ENCODE measurements at regions not wholly inside any gene's neighbourhood (a gene's known extent, or its start where the extent isn't known, plus 50 kb on each side); places are given as distances from the start of the nearest gene placed in this dataset.

GRCh38 chr7:155893664-155894063, 81.4 kb upstream of the SHH start:
- TF ChIP-seq CREB1 (IDR thresholded peaks at IDR 0.05; ENCODE audit: low read depth), result no peak
- TF ChIP-seq CEBPB (IDR thresholded peaks at IDR 0.05), result no peak
- no peak for TF ChIP-seq RAD21 (IDR thresholded peaks at IDR 0.05; ENCODE audit: low read depth)
- TF ChIP-seq YY1 (IDR thresholded peaks at IDR 0.05; ENCODE audit: low read depth), result no peak
- TF ChIP-seq, protein P1, sequence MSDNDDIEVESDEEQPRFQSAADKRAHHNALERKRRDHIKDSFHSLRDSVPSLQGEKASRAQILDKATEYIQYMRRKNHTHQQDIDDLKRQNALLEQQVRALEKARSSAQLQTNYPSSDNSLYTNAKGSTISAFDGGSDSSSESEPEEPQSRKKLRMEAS (IDR thresholded peaks at IDR 0.05), result no peak
- TF ChIP-seq USF1 (IDR thresholded peaks at IDR 0.05), result no peak
- TF ChIP-seq EP300 (IDR thresholded peaks at IDR 0.05; ENCODE audit: borderline replicate concordance), result no peak
- TF ChIP-seq TEAD4 (IDR thresholded peaks at IDR 0.05), result no peak
- no peak for TF ChIP-seq REST (IDR thresholded peaks at IDR 0.05; ENCODE audit: low read depth)
- TF ChIP-seq ZBTB7A (IDR thresholded peaks at IDR 0.05; ENCODE audit: low read depth), result no peak
- no peak for TF ChIP-seq FOXM1 (IDR thresholded peaks at IDR 0.05; ENCODE audit: borderline replicate concordance, low read depth)
- TF ChIP-seq NFIC (IDR thresholded peaks at IDR 0.05), result no peak
- no peak for TF ChIP-seq TAF1 (IDR thresholded peaks at IDR 0.05; ENCODE audit: low read depth)

DNA sequence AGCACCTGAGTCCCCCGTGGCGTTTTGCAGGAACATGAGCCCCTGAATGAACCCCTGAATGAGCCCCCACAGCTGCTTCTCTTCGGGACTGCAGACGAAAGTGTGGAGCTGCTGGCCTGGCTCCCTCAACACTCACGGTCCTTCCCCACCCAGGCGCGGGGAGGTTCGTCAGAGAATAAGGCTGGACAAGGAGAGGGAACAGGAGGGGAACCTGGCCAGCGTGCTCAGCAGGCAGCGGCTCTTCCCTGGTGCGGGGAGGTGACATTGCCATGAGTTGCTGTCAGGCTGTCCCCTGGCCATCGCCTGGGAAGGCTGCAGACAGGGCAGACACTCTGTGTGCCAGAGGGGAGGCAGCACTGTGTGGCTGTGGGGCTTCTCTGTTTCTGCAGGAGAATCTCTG, 80.9 kb upstream of the SHH start:
- TF ChIP-seq EP300 (IDR thresholded peaks at IDR 0.05; ENCODE audit: borderline replicate concordance) (no peak), TCF12 (IDR thresholded peaks at IDR 0.05; ENCODE audit: low read depth) (no peak), NFIC (IDR thresholded peaks at IDR 0.05) (no peak), CEBPB (IDR thresholded peaks at IDR 0.05) (no peak), USF1 (IDR thresholded peaks at IDR 0.05) (no peak), TAF1 (IDR thresholded peaks at IDR 0.05; ENCODE audit: low read depth) (no peak), EGR1 (IDR thresholded peaks at IDR 0.05) (no peak), ZBTB7A (IDR thresholded peaks at IDR 0.05; ENCODE audit: low read depth) (no peak), CREB1 (IDR thresholded peaks at IDR 0.05; ENCODE audit: low read depth) (no peak), REST (IDR thresholded peaks at IDR 0.05; ENCODE audit: low read depth) (no peak), TEAD4 (IDR thresholded peaks at IDR 0.05) (no peak), FOXM1 (IDR thresholded peaks at IDR 0.05; ENCODE audit: borderline replicate concordance, low read depth) (no peak)
- TF ChIP-seq, protein P1 (IDR thresholded peaks at IDR 0.05), result no peak

DNA sequence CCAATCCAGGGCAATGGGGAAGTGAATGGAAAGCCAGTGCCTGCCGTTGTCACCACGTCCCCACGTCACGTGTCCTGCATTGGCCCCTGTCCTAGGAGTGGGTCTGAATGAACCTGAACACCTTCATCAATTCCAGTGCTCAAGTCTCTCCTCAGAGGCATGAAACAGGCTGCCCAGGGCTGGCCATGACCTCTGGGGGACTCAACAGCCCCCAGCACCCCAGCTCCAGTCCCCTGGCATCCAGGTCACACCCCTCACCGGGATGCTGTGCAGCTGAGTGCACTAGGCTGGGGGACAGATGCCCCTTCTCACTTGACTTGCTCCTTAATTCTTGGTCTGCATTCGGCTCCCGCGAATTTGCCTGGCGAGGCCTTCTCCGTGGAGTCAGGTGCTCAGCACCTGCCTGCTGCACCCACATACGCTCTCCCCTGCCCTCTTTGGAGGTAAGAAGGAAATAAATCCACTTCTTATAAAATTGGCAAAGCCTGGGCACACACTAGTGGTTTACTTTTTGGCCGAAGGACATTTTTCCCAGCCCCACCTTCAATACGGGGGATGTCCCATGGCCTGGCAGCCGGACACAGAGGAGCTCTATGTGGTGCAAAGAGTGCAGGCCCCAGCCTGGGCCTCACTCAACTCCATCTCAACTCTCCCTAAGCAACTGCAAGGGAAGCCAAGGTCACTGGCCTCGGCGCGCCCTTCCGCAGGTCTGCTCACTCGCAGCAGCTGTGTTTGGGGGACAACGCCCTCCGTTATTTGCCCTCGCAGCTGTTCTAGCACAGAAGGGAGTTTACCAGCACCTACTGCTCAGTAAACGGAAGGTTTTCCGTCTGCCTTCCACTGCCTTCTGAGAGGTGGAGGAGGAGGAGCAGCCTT, 77.6 kb upstream of the SHH start:
- TF ChIP-seq YY1 (IDR thresholded peaks at IDR 0.05; ENCODE audit: low read depth), result no peak
- TF ChIP-seq TAF1 (IDR thresholded peaks at IDR 0.05; ENCODE audit: low read depth), result no peak
- no peak for TF ChIP-seq NFIC (IDR thresholded peaks at IDR 0.05)
- no peak for TF ChIP-seq CEBPB (IDR thresholded peaks at IDR 0.05)
- no peak for TF ChIP-seq TEAD4 (IDR thresholded peaks at IDR 0.05)
- TF ChIP-seq RAD21 (IDR thresholded peaks at IDR 0.05; ENCODE audit: low read depth), result no peak
- TF ChIP-seq REST (IDR thresholded peaks at IDR 0.05; ENCODE audit: low read depth), result no peak
- TF ChIP-seq ZBTB7A (IDR thresholded peaks at IDR 0.05; ENCODE audit: low read depth), result no peak
- TF ChIP-seq FOXM1 (IDR thresholded peaks at IDR 0.05; ENCODE audit: borderline replicate concordance, low read depth), result no peak
- TF ChIP-seq USF1 (IDR thresholded peaks at IDR 0.05), result no peak
- no peak for TF ChIP-seq TCF12 (IDR thresholded peaks at IDR 0.05; ENCODE audit: low read depth)

DNA sequence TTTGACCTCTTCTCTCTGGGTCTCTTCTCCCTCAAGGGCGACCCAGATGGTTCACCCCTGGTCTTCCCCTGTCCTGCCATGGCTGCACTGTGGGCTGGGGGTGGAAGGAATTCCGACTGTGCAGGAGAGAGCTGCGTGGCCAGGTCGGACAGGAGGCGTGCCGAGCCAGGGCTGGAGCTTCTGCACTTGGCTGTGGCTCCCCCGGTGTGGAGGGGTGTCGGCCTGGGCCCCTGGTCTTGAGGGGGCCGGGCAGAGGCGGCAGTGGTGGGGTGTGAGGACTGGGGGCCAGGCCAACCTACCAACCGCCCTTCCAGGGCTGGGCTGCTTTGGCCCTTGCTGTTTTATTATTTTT, 74.9 kb upstream of the SHH start:
- TF ChIP-seq RAD21 (IDR thresholded peaks at IDR 0.05; ENCODE audit: low read depth) (no peak), YY1 (IDR thresholded peaks at IDR 0.05; ENCODE audit: low read depth) (no peak), EGR1 (IDR thresholded peaks at IDR 0.05) (no peak), NFIC (IDR thresholded peaks at IDR 0.05) (no peak), CREB1 (IDR thresholded peaks at IDR 0.05; ENCODE audit: low read depth) (no peak), EP300 (IDR thresholded peaks at IDR 0.05; ENCODE audit: borderline replicate concordance) (no peak), REST (IDR thresholded peaks at IDR 0.05; ENCODE audit: low read depth) (no peak), CEBPB (IDR thresholded peaks at IDR 0.05) (no peak), ZBTB7A (IDR thresholded peaks at IDR 0.05; ENCODE audit: low read depth) (no peak)
- TF ChIP-seq, protein P1 (IDR thresholded peaks at IDR 0.05), result no peak

Measured in Ishikawa (cell line).